ENCODE measurements at regions not wholly inside any gene's neighbourhood (a gene's known extent, or its start where the extent isn't known, plus 50 kb on each side); places are given as distances from the start of the nearest gene placed in this dataset.
"Not testable (repeated sequence)": the region's sequence is repeated elsewhere in the genome, so short reads cannot be mapped to it uniquely, and the experiment has no call there.

DNA sequence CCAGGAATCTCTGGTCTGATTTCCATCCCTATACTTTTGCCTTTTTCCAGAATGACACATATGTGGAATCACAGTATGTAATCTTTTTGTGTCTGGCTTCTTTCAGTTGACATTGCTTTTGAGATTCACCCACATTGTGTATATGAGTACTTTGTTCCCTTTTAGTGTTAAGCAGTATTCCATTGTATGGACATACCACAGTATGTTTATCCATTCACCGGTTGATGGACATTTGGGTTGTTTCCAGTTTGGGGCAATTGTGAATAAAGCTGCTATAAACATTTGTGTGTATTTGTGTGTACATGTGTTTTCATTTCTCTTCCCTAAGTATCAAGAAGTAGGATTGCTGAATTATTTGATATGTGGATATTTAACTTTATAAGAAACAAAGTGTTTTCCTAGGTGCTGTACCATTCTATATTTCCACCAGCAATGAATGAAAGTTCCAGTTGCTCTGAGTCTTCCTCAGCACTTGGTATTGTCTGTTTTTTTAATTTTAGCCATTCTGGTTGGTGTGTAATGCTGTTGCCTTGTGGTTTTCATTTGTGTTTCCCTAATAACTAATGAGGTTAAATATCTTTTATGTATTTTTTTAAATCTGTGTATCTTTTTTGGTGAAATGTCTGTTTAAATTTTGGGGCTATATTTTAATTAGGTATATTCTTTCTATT, 203.5 kb upstream of the HAAO start:
- DNase-seq (ENCODE audit: low read depth): no peak

DNA sequence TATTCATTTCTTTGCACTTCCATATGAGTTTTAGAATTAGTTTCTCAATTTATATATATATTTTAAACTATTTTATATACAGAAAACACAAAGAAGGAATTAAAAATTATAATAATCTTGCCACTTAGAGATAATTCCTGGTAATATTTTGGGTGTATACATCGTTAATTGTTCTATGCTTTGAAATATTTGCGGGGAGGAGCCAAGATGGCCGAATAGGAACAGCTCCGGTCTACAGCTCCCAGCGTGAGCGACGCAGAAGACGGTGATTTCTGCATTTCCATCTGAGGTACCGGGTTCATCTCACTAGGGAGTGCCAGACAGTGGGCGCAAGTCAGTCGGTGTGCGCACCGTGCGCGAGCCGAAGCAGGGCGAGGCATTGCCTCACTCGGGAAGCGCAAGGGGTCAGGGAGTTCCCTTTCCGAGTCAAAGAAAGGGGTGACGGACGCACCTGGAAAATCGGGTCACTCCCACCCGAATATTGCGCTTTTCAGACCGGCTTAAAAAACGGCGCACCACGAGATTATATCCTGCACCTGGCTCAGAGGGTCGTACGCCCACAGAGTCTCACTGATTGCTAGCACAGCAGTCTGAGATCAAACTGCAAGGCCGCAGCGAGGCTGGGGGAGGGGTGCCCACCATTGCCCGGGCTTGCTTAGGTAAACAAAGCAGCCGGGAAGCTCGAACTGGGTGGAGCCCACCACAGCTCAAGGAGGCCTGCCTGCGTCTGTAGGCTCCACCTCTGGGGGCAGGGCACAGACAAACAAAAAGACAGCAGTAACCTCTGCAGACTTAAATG, 197.1 kb upstream of the HAAO start:
- DNase-seq (ENCODE audit: low read depth): not testable (repeated sequence)

DNA sequence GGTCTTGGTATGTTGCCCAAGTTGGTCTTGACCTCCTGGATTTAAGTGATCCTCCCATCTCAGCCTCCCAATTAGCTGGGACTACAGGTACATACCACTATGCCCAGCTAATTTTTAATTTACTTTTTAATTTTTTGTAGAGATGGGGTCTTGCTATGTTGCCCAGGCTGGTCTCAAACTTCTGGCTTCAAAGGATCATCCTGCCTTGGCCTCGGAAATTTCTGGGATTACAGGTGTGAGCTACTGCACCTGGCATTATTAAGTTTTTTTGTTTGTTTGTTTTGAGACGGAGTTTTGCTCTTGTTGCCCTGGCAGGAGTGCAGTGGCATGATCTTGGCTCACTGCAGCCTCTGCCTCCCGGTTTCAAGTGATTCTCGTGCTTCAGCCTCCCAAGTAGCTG, 195.7 kb upstream of the HAAO start:
- not testable (repeated sequence) for DNase-seq (ENCODE audit: low read depth)

DNA sequence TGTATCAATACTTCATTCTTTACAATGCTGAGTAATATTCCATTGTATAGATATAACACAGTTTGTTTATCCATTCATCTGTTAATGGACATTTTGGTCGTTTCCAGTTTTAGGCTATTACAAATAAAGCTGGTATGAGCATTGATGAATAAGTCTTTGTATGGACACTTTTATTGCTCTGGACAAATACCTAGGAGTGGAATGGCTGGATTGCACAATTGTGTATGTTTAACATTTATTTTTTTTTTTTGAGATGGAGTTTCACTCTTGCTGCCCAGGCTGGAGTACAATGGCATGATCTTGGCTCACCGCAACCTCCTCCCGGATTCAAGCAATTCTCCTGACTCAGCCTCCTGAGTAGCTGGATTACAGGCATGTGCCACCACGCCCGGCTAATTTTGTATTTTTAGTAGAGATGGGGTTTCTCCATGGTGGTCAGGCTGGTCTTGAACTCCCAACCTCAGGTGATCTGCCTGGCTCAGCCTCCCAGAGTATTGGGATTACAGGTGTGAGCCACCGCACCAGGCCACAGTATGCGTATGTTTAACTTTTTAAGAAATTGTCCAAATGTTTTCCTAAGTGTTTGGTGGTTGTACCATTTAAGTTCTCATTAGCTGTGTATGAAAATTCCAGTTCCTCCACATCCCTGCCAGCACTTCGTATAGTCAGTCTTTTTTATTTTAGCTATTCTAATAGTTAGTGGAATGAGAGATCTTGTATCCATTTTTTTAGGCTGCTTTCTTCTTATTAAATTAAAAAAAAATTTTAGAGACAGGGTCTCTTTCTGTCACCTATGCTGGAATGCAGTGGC, 194.9 kb upstream of the HAAO start:
- DNase-seq (ENCODE audit: low read depth): no peak

DNA sequence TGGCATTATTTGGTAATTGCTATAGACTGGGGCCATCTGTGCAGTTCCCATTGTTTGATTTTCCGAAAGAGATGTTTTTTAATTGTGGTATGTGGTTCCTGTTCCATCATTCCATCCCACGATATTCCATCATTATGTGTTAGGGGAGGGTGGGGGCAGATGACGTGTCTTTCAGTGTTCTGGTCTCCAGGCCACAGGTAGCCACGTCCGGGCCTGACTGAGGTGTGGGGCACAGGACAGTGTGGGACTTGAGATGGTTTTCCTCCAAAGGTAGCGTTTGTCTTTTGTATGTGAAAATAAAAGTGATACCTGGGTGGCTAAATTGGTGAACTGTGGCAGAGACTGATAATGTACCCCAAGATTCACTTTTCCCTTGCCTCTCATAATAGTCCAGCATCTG, 192.2 kb upstream of the HAAO start:
- DNase-seq (ENCODE audit: low read depth): no peak

DNA sequence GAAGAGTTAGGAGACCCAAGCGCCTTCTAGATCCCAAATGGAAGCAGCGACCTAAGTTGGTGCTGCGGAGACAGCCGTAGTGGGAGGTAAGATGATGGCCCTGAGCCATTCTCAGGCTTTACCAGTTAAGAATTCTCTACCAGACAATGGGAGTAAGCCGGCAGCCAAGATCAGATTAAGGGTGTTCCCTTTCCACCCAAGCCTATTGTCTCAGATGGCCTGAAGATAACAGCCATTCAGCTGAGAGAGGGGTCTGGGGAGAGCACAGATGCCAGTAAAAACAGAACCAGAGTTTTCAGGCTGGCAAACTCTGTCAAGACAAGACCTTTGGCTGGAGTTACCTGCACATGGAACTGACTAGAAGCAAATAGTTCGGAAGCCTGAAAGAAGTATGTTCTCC, 191.7 kb upstream of the HAAO start:
- no peak for DNase-seq (ENCODE audit: low read depth)

DNA sequence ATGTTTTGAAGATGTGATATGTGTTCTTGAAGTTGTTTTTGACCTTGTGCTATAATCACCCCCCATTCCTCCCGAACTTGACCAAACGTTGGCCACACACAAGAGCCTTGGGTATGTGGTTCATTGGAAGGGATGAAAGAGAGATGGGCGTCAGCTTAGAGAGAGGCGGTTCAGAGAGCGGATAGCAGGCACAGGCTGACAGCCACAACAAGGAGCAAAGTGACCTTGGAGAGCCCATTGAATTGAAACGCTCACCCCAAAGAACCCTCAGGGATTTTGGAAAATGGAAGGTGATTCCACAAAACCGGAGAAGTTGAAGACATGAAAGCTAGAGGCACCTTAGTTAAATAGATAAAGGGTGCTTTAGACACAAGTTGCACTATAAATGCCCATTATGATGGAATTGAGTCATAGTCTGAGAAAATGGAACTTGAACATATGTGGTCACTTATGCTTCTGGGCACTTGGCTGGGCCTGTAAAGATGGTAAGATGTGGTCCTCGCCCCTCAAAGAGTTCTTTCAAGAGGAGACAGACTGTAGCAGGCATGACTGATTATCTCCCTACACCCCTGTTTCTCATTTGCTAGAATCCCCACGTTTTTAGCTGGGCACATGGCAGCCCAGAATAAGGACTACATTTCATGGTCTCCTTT, 188.5 kb upstream of the HAAO start:
- DNase-seq (ENCODE audit: low read depth): no peak

DNA sequence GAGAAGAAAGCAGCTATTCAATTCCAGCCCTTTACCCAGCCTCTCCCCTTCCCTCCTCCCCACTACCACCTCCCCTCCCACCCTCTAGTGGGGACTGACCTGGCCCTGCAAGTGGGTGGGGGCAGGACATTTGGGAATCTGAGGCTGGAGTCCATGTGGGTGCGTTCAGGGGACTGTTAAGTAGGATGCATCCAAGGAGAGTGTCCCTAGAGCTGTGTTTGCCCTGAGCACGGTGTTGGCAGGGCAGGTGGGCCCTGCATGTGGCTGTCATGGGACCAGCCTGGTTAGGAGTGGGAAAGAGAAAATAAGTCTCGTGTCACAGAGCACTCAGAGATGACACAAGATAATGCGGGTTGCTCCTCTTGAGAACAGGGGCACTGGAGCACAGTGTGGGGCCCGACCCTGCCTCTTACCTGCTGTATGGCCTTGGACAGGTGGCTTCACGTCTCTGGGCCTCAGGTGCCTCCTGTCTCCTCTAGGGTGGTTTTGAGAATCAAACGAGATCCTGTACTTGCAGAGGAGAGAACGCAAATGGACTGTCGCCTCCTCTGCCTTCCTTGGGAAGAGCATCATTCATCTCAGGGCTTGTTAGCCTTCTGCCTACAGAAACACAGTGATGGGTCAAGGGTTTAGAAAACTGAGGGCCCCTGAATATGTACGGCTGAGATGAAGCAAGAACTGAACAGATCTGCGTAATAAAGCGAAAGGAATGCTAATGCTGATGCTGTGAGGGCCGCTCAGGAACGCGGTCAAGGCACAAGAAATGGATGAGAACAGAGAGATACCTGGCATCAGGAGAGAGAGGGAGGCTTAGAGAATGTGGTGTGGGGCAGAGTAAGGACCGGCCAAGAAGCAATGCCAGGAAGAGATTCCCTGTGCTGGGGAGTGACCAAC, 187.7 kb upstream of the HAAO start:
- no peak for DNase-seq (ENCODE audit: low read depth)

DNA sequence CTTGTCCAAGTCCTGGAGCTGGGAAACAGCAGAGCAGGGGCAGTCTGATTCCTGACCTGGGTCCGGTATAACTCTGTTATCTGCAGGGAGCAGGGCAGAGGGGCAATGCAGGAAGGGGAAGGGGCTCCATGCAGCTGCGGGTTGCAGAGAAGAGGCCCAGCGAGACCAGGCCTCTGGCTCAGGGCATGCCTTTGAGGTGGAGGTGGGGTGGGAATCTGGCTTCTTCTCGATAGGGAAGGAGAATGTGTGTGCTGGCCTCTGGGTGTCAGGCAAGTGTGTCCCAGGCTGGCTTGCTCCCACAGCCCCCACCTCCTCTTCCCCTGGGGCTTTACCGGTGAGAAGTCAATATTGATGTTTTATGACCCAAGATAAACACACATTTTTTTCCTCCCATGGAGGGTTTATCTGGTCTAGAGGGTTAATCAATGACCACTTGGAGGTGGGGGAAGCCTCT, 187.1 kb upstream of the HAAO start:
- DNase-seq (ENCODE audit: low read depth): no peak

DNA sequence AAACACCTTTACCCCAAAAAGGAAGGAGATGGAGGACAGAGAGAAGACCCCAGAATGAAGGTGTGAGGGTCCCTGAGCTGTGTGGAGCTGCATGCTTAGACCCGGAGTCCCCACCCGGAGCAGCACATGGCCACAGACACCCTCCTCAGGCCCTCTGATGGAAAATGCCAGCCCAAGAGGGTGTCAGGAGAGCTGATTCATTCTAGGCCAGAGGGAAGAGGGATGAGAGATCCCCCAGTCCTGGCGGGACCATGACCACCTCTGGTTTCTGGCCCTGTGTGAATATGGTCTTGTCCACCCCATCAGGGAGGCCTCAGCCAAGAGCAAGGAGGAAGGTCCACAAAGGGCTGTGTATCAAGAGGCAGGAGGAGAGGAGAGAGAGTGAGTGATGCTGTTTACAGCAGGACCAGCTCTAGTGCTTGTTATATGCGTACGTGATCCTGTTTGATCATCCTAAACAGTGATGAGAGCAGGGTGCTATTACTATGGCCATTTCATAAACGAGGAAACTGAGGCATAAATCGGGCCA, 186.6 kb upstream of the HAAO start:
- no peak for DNase-seq (ENCODE audit: low read depth)

DNA sequence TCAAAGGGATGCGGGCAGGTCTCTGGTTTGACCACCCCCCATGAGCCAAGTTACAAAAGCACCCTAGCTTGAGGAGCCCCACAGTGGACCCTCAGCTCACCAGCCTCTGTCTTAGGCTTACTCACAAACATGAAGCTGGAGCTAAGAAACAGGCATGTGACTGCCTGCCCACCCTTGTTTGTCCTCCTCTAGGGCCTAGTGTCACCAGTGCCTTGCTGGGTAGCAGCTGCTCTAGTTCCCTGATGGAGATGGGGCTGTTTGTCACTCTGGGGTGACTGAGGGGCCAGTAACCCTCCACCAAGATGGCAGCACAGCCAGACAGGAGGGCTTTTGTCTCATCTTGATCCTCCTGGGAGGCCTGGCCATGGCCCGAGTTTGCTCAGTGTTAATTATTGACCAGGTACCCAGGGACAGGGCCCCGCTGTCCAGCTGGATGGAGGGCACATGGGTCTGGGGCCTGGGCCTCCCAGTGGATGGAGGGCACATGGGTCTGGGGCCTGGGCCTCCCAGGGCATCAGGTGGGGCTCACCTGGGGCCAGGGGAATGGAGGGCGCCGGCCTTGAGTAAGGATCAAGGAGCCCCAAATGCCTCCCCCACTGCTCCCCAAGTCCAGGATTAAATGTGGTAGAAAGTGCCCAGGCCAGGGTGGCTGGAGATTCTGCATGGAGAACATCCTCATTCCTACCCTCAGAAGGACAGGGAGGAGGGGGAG, 185.9 kb upstream of the HAAO start:
- no peak for DNase-seq (ENCODE audit: low read depth)

DNA sequence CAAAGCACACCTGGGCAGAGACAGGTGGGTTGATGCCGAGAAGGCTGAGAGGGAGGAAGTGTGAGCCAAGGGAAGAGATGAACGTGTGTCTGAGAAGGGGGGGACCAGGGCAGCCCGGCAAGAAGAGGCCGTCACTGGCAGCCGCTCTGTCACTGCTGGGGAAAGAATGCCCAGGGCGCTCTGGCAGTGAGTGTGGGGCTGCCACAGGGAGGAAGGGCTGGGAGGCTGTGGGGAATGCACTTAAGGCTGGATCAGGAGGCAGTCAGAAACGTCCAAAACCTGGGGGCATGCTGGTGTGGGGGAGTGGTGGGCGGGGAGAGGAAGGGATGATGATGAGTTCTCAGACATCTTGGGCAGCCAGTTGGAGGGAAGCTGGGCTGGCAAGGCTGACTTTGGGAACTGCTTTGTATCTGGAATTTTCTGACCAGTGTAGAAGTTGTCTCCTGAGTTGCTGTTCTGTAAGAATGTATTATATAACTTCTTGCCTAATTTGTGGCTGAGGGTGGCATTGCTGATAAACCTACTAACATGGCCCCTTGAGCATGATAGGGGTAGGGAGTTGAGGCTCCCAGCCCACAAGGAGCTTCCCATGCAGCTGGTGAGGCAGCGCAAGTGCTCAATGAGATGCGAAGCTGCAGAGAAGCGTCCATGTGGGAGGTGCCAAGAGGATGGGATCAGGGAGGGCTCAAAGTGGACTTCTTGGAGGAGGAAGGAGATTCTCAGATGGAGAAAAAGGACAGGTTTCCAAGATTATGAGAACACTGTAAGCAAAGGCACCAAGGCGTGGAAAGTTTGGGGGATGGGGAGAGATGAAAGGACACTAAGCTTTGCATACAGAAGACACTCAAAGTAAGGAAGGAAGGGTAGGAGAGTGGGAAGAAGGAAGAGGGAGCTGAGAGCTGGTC, 185.1 kb upstream of the HAAO start:
- DNase-seq (ENCODE audit: low read depth): no peak

DNA sequence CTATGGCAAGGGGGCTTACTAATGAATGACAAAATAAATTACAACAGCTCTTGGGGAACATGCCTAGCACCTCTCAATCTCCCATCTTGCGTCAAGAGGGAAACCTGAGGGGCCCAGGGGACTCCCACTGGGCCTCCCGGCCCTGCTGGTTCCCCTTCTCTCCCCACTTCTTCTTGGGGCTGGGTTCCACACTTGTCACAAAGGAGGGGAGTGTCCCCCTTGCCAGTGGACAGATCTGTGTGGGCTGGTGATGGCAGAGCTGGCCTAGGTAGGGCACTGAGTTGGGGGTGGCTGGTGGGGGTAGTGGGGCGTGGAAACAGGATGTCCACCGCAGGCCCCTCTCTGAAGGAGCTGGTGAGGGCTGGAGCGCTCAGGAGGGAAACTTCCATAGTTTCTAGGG, 184.0 kb upstream of the HAAO start:
- no peak for DNase-seq (ENCODE audit: low read depth)

DNA sequence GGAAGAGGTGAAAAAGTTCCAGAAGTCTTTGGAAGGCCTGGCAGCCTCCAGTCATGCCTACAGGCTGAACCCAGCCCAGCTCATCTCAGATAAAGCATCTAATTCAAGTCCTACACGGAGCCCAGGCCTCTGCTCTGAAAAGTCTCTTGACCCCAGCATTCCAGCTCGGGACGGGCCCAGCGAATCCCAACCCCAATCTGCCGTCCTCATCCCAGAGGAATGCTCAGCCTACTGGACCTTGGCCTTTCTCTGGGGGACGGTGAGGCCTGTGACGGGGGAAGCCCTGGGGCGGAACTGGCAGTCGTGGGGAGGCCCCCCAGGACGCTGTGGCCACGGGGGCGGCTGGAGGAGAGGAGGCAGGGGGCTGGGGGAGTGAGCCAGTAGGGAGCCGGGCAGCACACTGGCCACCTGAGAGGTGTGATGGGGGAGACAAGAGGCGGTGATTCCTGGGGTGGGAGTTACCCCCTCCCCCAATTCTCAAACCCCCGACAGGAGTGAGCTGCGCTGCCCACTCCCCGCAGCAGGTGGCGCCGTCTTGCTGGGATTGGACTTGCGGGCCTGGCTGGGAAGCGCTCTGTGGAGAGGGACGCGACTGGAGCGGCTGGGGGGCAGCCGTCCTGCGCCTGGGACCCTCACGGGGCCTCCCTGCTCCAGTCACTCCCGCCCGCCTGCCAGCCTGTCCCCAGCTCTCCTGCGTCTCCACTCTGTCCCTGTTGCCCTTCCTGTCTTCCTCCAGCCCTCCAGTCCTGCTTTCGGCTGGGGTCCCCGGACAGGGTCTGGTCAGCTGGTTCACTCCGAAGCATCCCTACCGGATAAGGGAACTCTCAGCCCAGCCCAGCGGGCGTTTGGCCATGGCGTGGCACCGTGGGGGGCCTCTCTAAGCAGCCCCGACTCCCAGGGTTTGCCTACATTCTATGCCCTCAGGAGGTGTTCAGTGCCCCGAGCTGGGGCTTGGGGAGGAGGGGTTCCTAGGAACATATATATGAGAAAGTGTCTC, 182.6 kb upstream of the HAAO start:
- peak; percentile 25 for DNase-seq (ENCODE audit: low read depth)

DNA sequence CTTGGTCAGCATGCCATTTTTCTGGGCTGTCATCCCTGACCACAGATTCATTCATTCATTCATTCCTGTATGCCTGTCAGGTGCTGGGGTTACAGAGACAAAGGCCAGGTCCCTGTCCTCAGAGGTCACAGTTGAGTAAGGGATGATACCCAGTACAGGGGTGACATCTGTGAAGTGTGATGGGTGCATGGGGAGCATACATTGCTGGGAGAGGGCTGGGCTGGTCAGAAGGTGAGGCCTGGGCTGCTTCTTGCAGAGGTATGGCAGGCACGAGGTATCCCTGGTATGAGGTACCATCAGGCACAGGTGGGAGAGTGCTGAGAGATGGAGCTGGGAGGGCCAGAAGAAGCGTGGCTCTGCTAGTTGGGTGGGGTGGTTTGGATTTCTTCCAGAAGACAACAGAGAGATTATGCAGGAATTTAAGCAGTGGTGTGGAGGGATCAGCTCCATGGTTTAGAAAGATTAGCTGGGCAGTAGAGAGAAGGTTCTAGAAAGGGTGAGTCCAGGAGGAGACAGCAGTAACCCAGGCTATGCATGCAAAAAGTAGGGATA, 181.9 kb upstream of the HAAO start:
- DNase-seq (ENCODE audit: low read depth): no peak

DNA sequence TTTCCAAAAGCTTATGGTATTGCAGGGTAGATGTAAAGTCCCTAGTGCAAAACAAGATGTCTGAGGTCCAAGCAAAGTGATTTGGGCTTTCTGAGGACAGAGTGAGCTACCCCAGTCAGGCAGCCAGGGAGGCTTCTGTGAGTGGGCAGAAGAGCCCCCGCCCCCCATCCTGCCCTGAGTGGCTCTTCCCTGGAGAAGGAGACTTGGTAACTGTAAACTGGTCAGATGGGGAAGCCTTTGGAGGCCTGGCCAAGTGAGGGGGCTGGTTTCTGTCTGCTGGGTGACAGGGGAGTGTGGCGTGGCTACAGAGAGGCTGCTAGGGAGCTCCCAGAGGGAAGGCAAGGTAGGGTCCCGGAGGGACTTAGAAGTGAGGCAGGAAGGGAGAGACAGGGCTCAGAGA, 181.3 kb upstream of the HAAO start:
- DNase-seq (ENCODE audit: low read depth): no peak

DNA sequence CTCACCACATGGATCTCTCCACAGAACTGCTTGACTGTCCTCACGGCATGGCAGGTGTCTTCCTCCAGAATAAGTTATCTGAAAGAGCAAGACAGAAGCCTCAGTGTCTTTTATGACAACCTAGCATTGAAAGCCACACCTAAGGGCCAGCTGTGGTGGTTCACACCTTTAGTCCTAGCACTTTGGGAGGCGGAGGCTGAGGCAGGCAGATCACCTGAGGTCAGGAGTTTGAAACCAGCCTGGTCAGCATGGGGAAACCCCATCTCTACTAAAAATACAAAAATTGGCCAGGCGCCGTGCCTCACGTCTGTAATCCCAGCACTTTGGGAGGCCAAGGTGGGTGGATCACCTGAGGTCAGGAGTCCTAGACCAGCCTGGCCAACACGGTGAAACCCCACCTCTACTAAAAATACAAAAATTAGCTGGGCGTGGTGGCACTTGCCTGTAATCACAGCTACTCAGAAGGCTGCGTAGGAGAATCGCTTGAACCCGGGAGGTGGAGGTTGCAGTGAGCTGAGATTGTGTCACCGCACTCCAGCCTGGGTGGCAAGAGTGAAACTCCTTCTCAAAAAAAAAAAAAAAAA, 180.6 kb upstream of the HAAO start:
- DNase-seq (ENCODE audit: low read depth): not testable (repeated sequence)
